SK-N-SH (cell line): ENCODE measurements at regions not wholly inside any gene's neighbourhood (a gene's known extent, or its start where the extent isn't known, plus 50 kb on each side); places are given as distances from the start of the nearest gene placed in this dataset.

Experiments
- CTCF ChIA-PET: fragments of 300-600, 350-600 bp; formaldehyde crosslinking; extraction: SDS; loops from one replicate; lab custom pipeline; 2021; lab: Yijun Ruan, JAX
- POLR2A ChIA-PET: fragments of 350-600 bp; sonication (Branson Sonifier 250); formaldehyde crosslinking; extraction: SDS; loops from one replicate; lab custom pipeline; 2020; ENCODE audit warnings: antibody characterized with exemption, inconsistent platforms; lab: Yijun Ruan, JAX
- DNase-seq: peaks from one replicate; pipeline ENCODE4 v3.0.0; 2012
- H2AFZ ChIP-seq: fragments of 200-600 bp; sonication (generic); 2 replicates; pipeline ENCODE4 v1.8.1; 2016; ENCODE audit warnings: antibody characterized with exemption, mild to moderate bottlenecking, low read depth
- H3F3A ChIP-seq: fragments of 200-600 bp; sonication (generic); replicated peaks from 2 replicates; pipeline ENCODE3; 2016; ENCODE audit warnings: antibody characterized with exemption, mild to moderate bottlenecking; ENCODE audit not compliant: insufficient read depth
- H3K27ac ChIP-seq, 2 experiments: fragments of 200-500 bp in 1 of 2; fragments of 200-600 bp in 1 of 2; sonication (Bioruptor generic) in 1 of 2; sonication (generic), shearing (Covaris generic) in 1 of 2; 2 replicates each; pipeline versions ENCODE4 v1.5.1 to v1.6.1; 2014 to 2016; ENCODE audit warnings: low read depth in 2 of 2, inconsistent platforms in 1 of 2, low read length in 1 of 2, mild to moderate bottlenecking in 1 of 2, mixed read lengths in 1 of 2
- H3K27me3 ChIP-seq: fragments of 200-600 bp; sonication (generic), shearing (Covaris generic); 2 replicates; pipeline ENCODE4 v1.6.1; 2016; ENCODE audit warnings: mixed run types; ENCODE audit not compliant: insufficient read depth
- H3K36me3 ChIP-seq, 2 experiments: fragments of 200-500 bp in 1 of 2; fragments of 200-600 bp in 1 of 2; sonication (Bioruptor generic) in 1 of 2; sonication (generic) in 1 of 2; replicated peaks in 1 of 2; 2 replicates each; pipeline versions ENCODE3 to v1.5.1; 2014 to 2016; ENCODE audit warnings: low read length in 1 of 2, mild to moderate bottlenecking in 1 of 2; ENCODE audit not compliant: insufficient read depth in 2 of 2, control insufficient read depth in 1 of 2
- H3K4me1 ChIP-seq, 2 experiments: fragments of 200-500 bp in 1 of 2; fragments of 200-600 bp in 1 of 2; sonication (Bioruptor generic) in 1 of 2; sonication (generic), shearing (Covaris generic) in 1 of 2; 2 replicates each; pipeline versions ENCODE4 v1.5.1 to v1.6.1; 2014 to 2016; ENCODE audit warnings: low read depth in 1 of 2, low read length in 1 of 2, mixed run types in 1 of 2; ENCODE audit not compliant: insufficient read depth in 2 of 2, control insufficient read depth in 1 of 2
- H3K4me2 ChIP-seq: fragments of 200-600 bp; sonication (generic), shearing (Covaris generic); 2 replicates; pipeline ENCODE4 v1.6.1; 2017; ENCODE audit warnings: mixed run types
- H3K4me3 ChIP-seq, 2 experiments: fragments of 200-500 bp in 1 of 2; fragments of 200-600 bp in 1 of 2; sonication (Bioruptor generic) in 1 of 2; sonication (generic), shearing (Covaris generic) in 1 of 2; 2 replicates each; pipeline versions ENCODE4 v1.5.1 to v1.8.1; 2014 to 2016; ENCODE audit warnings: low read depth in 2 of 2, inconsistent platforms in 1 of 2, low read length in 1 of 2, mild to moderate bottlenecking in 1 of 2, mixed read lengths in 1 of 2, moderate library complexity in 1 of 2
- H3K79me2 ChIP-seq: fragments of 200-600 bp; sonication (generic); 2 replicates; pipeline ENCODE4 v1.8.1; 2017; ENCODE audit warnings: mild to moderate bottlenecking; ENCODE audit not compliant: insufficient read depth
- H3K9ac ChIP-seq: fragments of 200-600 bp; sonication (generic); 2 replicates; pipeline ENCODE4 v1.6.1; 2017; ENCODE audit warnings: mixed run types
- H3K9me2 ChIP-seq: fragments of 200-600 bp; sonication (generic); 2 replicates; pipeline ENCODE4 v1.6.1; 2017; ENCODE audit warnings: mixed run types
- H3K9me3 ChIP-seq: fragments of 200-600 bp; sonication (generic); 2 replicates; pipeline ENCODE4 v1.6.1; 2017; ENCODE audit warnings: mixed run types, mild to moderate bottlenecking, moderate library complexity
- H4K20me1 ChIP-seq: fragments of 200-600 bp; sonication (generic); 2 replicates; pipeline ENCODE4 v1.6.1; 2017; ENCODE audit warnings: mild to moderate bottlenecking, mixed run types; ENCODE audit not compliant: insufficient read depth
- ELF1 ChIP-seq: IDR thresholded peaks from 2 replicates; pipeline ENCODE4 v1.4.0; 2012
- EZH2phosphoT487 ChIP-seq: fragments of 200-600 bp; sonication (generic); IDR thresholded peaks from 2 replicates; pipeline ENCODE4 v1.6.1; 2017; ENCODE audit warnings: low read depth, mixed run types, mild to moderate bottlenecking, antibody characterized with exemption, moderate library complexity, borderline replicate concordance
- FOXJ3 ChIP-seq: sonication (generic); formaldehyde crosslinking; IDR thresholded peaks from 2 replicates; pipeline ENCODE4 v1.5.1; 2020; ENCODE audit warnings: mild to moderate bottlenecking, missing genetic modification reagents
- GABPA ChIP-seq: IDR thresholded peaks from 2 replicates; pipeline ENCODE4 v1.4.0; 2012; ENCODE audit warnings: low read depth, mild to moderate bottlenecking
- IRF3 ChIP-seq: fragments of 150-350 bp; IDR thresholded peaks from 2 replicates; pipeline ENCODE4 v1.6.1; 2016; ENCODE audit warnings: mild to moderate bottlenecking, low read depth, low read length
- JUND ChIP-seq: IDR thresholded peaks from 2 replicates; pipeline ENCODE4 v1.4.0; 2012
- MAX ChIP-seq: IDR thresholded peaks from 2 replicates; pipeline ENCODE4 v1.4.0; 2012; ENCODE audit warnings: low read depth
- MEF2A ChIP-seq: IDR thresholded peaks from 2 replicates; pipeline ENCODE4 v1.4.0; 2012; ENCODE audit warnings: low read depth, borderline replicate concordance
- MXI1 ChIP-seq: IDR thresholded peaks from 2 replicates; pipeline ENCODE4 v1.6.1; 2012; ENCODE audit warnings: mild to moderate bottlenecking, low read depth, low read length, improper control_type of control experiment
- NFIC ChIP-seq: IDR thresholded peaks from 2 replicates; pipeline ENCODE4 v1.4.0; 2012; ENCODE audit warnings: borderline replicate concordance
- NRF1 ChIP-seq: IDR thresholded peaks from 2 replicates; pipeline ENCODE4 v1.6.1; 2012; ENCODE audit warnings: low read depth, mild to moderate bottlenecking, low read length
- RCOR1 ChIP-seq: fragments of 150-350 bp; IDR thresholded peaks from 2 replicates; pipeline ENCODE4 v1.6.1; 2017; ENCODE audit warnings: antibody characterized with exemption, low read length
- RFX5 ChIP-seq: IDR thresholded peaks from 2 replicates; pipeline ENCODE4 v1.6.1; 2012; ENCODE audit warnings: mild to moderate bottlenecking, improper control_type of control experiment, low read length
- RXRA ChIP-seq: IDR thresholded peaks from 2 replicates; pipeline ENCODE4 v1.4.0; 2012; ENCODE audit warnings: low read depth, mild to moderate bottlenecking, borderline replicate concordance
- SMC3 ChIP-seq: IDR thresholded peaks from 2 replicates; pipeline ENCODE4 v1.6.1; 2012; ENCODE audit warnings: low read depth, low read length, improper control_type of control experiment
- TAF1 ChIP-seq: IDR thresholded peaks from 2 replicates; pipeline ENCODE4 v1.6.1; 2012; ENCODE audit warnings: low read depth, mild to moderate bottlenecking, low read length, moderate library complexity, borderline replicate concordance
- TEAD4 ChIP-seq: IDR thresholded peaks from 2 replicates; pipeline ENCODE4 v1.4.0; 2012; ENCODE audit warnings: mild to moderate bottlenecking, borderline replicate concordance; ENCODE audit not compliant: insufficient read depth
- USF1 ChIP-seq: IDR thresholded peaks from 2 replicates; pipeline ENCODE4 v1.4.0; 2012; ENCODE audit warnings: low read depth, borderline replicate concordance
- USF2 ChIP-seq: fragments of 150-350 bp; IDR thresholded peaks from 2 replicates; pipeline ENCODE4 v1.6.1; 2017; ENCODE audit warnings: antibody characterized with exemption, low read length, low read depth, borderline replicate concordance
- YY1 ChIP-seq: IDR thresholded peaks from 2 replicates; pipeline ENCODE4 v1.4.0; 2012; ENCODE audit warnings: low read depth, mild to moderate bottlenecking
- ZBTB33 ChIP-seq: IDR thresholded peaks from 2 replicates; pipeline ENCODE4 v1.4.0; 2012; ENCODE audit warnings: low read depth, borderline replicate concordance
- WGBS: methylation state at CpG from one replicate; pipeline ENCODE4 v1.1.6; 2017; ENCODE audit warnings: low lambda C conversion rate; 5-methylcytosine and 5-hydroxymethylcytosine counted together

- Histone ChIP-seq H3K9me2 (no peaks in the 10 kb centered on the region), H3K27ac (no peak overlapping the region; a peak in 1 of 4 replicates), H3K9ac (no peak overlapping the region), H3K36me3 (no peaks in the 10 kb centered on the region), H3F3A (no peaks in the 10 kb centered on the region), H3K9me3 (no peaks in the 10 kb centered on the region), H3K4me2 (no peak overlapping the region), H2AFZ (0 out of 2 replicates have a peak overlapping the region, but pooled peaks have one; percentile 16), H3K4me3 (no peak overlapping the region), H4K20me1 (no peaks in the 10 kb centered on the region), H3K79me2 (no peaks in the 10 kb centered on the region), H3K27me3 (no peaks in the 10 kb centered on the region), H3K4me1 (no peaks in the 10 kb centered on the region; a peak in 1 of 4 replicates)
- CTCF ChIA-PET, result no interaction called here
- TF ChIP-seq YY1, result no peak
- TF ChIP-seq RXRA, result no peak
- TF ChIP-seq NRF1, result no peak
- no peak for TF ChIP-seq SMC3
- TF ChIP-seq MXI1, result no peak
- TF ChIP-seq MAX, result no peak
- TF ChIP-seq TAF1, result no peak
- TF ChIP-seq MEF2A, result no peak
- TF ChIP-seq GABPA, result no peak
- no peak for TF ChIP-seq FOXJ3
- TF ChIP-seq ELF1, result no peak
- no peak for TF ChIP-seq USF2
- no peak for TF ChIP-seq USF1
- no peak for TF ChIP-seq TEAD4
- DNase-seq, result no peak
- WGBS, result 10% methylated on average over 3 of the region's 3 CpGs
- POLR2A ChIA-PET, result no interaction called here
Observed at GRCh38 chr6:141398949-141399348, 733.8 kb upstream of the GJE1 start.

- CTCF ChIA-PET, result no interaction called here
- TF ChIP-seq NFIC (no peak), IRF3 (no peak), JUND (no peak), MXI1 (no peak), USF1 (no peak), RFX5 (no peak), SMC3 (no peak), USF2 (no peak), EZH2phosphoT487 (no peak), NRF1 (no peak), ZBTB33 (no peak), FOXJ3 (no peak), ELF1 (no peak), GABPA (no peak), RCOR1 (no peak), YY1 (no peak)
Observed at GRCh38 chr6:141395443-141396008, 737.2 kb upstream of the GJE1 start.

More at GRCh38 chr6:141395443-141396008, 737.2 kb upstream of the GJE1 start:
- no peak overlapping the region for H3K4me3 ChIP-seq
- H4K20me1 ChIP-seq, result no peaks in the 10 kb centered on the region
- H3K27me3 ChIP-seq, result no peaks in the 10 kb centered on the region
- H3K9ac ChIP-seq, result no peak overlapping the region
- 42% methylated on average over 8 of the region's 9 CpGs for WGBS
- H3K9me2 ChIP-seq, result no peaks in the 10 kb centered on the region
- H3K4me2 ChIP-seq, result no peak overlapping the region
- no peak overlapping the region for H3K27ac ChIP-seq
- no peaks in the 10 kb centered on the region for H3F3A ChIP-seq
- no peaks in the 10 kb centered on the region for H3K79me2 ChIP-seq
- DNase-seq, result no peak
- H3K9me3 ChIP-seq, result no peaks in the 10 kb centered on the region
- H3K36me3 ChIP-seq, result no peaks in the 10 kb centered on the region
- POLR2A ChIA-PET, result no interaction called here
- no peak overlapping the region for H2AFZ ChIP-seq
- no peaks in the 10 kb centered on the region for H3K4me1 ChIP-seq
